DND-41 (cell line): ENCODE measurements at regions not wholly inside any gene's neighbourhood (a gene's known extent, or its start where the extent isn't known, plus 50 kb on each side); places are given as distances from the start of the nearest gene placed in this dataset.
"Not testable (repeated sequence)": the region's sequence is repeated elsewhere in the genome, so short reads cannot be mapped to it uniquely, and the experiment has no call there.

Experiments used
- ATAC-seq: fragments of 200-7000 bp; cut with Tn5 transposase; 3 replicates; pipeline ENCODE4 v1.9.1; 2021; ENCODE audit warnings: low read depth; ENCODE audit not compliant: insufficient read depth
- DNase-seq: peaks from one replicate; pipeline ENCODE4 v3.0.0-alpha.2; 2020
- H2AFZ ChIP-seq: 2 replicates; pipeline ENCODE4 v1.6.0; 2012; ENCODE audit warnings: low read depth, low read length
- H3K27ac ChIP-seq: 2 replicates; pipeline ENCODE4 v1.5.1; 2012; ENCODE audit warnings: low read length, inconsistent platforms
- H3K27me3 ChIP-seq: fragments of 200-600 bp; sonication (generic); 2 replicates; pipeline ENCODE4 v1.6.0; 2012; ENCODE audit warnings: low read length, mild to moderate bottlenecking, inconsistent platforms; ENCODE audit not compliant: insufficient read depth, poor library complexity
- H3K36me3 ChIP-seq: 2 replicates; pipeline ENCODE4 v1.5.1; 2012; ENCODE audit warnings: low read length, inconsistent platforms; ENCODE audit not compliant: insufficient read depth
- H3K4me1 ChIP-seq: 2 replicates; pipeline ENCODE4 v1.5.1; 2012; ENCODE audit warnings: mild to moderate bottlenecking, low read length; ENCODE audit not compliant: insufficient read depth
- H3K4me2 ChIP-seq: 2 replicates; pipeline ENCODE4 v1.6.0; 2012; ENCODE audit warnings: mild to moderate bottlenecking, moderate library complexity, low read length, inconsistent platforms; ENCODE audit not compliant: insufficient read depth
- H3K4me3 ChIP-seq, 2 experiments: fragments of 200-600 bp in 1 of 2; shearing (Covaris generic) in 1 of 2; 2 replicates each; pipeline ENCODE4 v1.5.1; 2012 to 2016; ENCODE audit warnings: inconsistent platforms in 2 of 2, low read length in 2 of 2, mild to moderate bottlenecking in 2 of 2, low read depth in 1 of 2, moderate library complexity in 1 of 2
- H3K79me2 ChIP-seq: 2 replicates; pipeline ENCODE4 v1.6.0; 2012; ENCODE audit warnings: low read length, inconsistent platforms; ENCODE audit not compliant: insufficient read depth
- H3K9ac ChIP-seq: 2 replicates; pipeline ENCODE4 v1.6.0; 2012; ENCODE audit warnings: low read depth, mild to moderate bottlenecking, inconsistent platforms, low read length, moderate library complexity
- H3K9me3 ChIP-seq: 2 replicates; pipeline ENCODE4 v1.5.1; 2012; ENCODE audit warnings: low read length, moderate library complexity, mild to moderate bottlenecking, inconsistent platforms; ENCODE audit not compliant: insufficient read depth, severe bottlenecking
- H4K20me1 ChIP-seq: 2 replicates; pipeline ENCODE4 v1.6.0; 2012; ENCODE audit warnings: low read length; ENCODE audit not compliant: insufficient read depth

DNA sequence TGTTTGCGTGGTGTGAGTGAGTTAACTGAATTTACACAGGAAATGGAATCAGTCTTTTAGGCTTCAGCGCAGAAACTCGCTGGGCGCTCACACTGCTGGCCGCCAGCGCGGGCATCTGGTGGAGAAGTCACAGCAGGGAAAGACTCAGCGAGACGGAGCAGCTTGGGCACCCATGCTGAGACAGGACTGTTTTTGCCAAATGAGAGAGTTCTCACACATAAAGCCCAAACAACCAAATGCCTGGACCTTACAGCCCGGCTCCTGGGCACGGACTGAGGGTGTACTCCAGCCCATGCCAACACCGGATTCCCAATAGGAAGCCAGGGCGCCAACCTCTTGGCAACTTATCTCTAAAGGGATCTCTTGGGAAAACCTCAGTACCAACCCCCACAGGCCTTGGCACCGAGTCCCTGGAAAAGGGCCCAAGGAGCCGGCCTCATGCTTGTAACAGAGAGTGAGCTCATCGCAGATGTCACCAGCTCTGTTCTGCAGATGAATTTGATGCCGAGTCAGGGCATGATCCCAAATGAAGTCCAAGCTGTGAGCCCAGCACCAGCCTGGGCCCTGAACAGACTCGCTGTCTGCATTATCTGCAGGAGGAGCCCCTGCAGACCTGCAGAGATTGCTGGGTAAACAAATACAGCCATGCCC is 4065.2 kb upstream of the TPTE start:
- not testable (repeated sequence) for H3K9me3 ChIP-seq, H3K27ac ChIP-seq, H3K79me2 ChIP-seq, H4K20me1 ChIP-seq, ATAC-seq, H3K4me2 ChIP-seq, H2AFZ ChIP-seq, DNase-seq, H3K9ac ChIP-seq, H3K4me3 ChIP-seq, H3K36me3 ChIP-seq, H3K27me3 ChIP-seq, H3K4me1 ChIP-seq

DNA sequence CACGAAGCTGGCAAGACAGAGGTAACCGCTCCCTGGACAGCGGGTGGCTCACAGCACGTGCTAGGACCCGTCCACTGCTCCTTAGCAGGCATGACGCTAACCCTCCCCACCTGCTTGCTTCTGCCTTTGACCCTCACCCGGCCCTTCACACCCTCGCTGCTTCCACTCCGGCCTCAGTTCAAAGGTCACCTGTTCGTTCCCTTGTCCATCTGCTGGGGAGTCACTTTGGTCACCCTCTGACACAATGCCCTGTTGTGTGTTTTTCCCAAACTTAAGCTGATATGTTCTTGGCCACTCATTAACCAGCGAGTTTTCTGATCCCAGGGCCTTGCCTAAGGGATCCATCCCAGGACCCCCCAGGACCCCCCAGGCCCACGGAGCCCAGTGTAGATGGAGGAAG is 4061.6 kb upstream of the TPTE start:
- H3K4me3 ChIP-seq, H3K4me1 ChIP-seq, H3K4me2 ChIP-seq, H3K27me3 ChIP-seq, H3K36me3 ChIP-seq, ATAC-seq, H3K9ac ChIP-seq, DNase-seq, H3K27ac ChIP-seq, H2AFZ ChIP-seq, H4K20me1 ChIP-seq, H3K9me3 ChIP-seq, H3K79me2 ChIP-seq: not testable (repeated sequence)

GRCh38 chr21:6461358-6461757 is 4060.0 kb upstream of the TPTE start:
- not testable (repeated sequence) for ATAC-seq, H3K9me3 ChIP-seq, H2AFZ ChIP-seq, H3K4me3 ChIP-seq, H3K79me2 ChIP-seq, H3K27me3 ChIP-seq, H3K36me3 ChIP-seq, H3K9ac ChIP-seq, DNase-seq, H3K27ac ChIP-seq, H3K4me2 ChIP-seq, H4K20me1 ChIP-seq, H3K4me1 ChIP-seq

GRCh38 chr21:6464419-6464818 is 4057.0 kb upstream of the TPTE start:
- H3K79me2 ChIP-seq, H3K27ac ChIP-seq, H2AFZ ChIP-seq, ATAC-seq, H3K36me3 ChIP-seq, H3K4me1 ChIP-seq, H3K9me3 ChIP-seq, H3K9ac ChIP-seq, H3K27me3 ChIP-seq, H3K4me2 ChIP-seq, H3K4me3 ChIP-seq, DNase-seq, H4K20me1 ChIP-seq: not testable (repeated sequence)

DNA sequence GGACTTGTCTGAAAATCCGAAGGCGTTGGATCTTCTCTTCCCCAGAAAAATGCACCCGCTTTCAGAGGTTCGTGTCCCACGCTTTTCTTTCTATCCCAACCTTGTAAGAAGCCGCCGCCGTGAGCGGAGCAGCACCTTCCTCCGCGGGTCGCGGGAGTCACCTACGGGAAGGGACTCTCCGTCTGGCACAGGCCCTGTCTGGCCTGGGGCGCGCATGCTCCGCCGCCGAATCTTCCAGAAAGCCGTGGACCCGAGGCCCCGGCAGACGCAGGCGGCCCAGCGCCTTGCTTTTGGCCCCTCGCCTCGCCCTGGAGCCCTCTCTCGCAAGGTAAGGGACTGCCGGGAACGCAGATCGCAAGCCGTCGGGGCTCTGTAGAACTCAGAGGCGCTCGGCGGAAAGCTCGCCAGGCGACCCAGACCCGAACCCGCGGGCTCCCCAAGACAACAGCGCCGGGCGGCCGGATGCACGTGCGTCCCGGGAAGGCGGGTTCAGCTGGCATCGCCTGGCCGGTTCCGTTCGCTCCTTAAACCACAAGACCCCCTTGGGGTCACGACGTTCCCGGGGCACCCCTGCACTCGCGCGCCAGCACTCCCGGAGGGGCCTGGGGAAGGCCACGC is 4055.2 kb upstream of the TPTE start:
- ATAC-seq, H3K4me3 ChIP-seq, H4K20me1 ChIP-seq: not testable (repeated sequence)

GRCh38 chr21:6466707-6467106 is 4054.7 kb upstream of the TPTE start:
- H3K79me2 ChIP-seq, H3K27ac ChIP-seq, H3K4me3 ChIP-seq, H3K36me3 ChIP-seq, H3K4me2 ChIP-seq, H3K27me3 ChIP-seq, DNase-seq, H3K9me3 ChIP-seq, H3K4me1 ChIP-seq, H4K20me1 ChIP-seq, H3K9ac ChIP-seq, H2AFZ ChIP-seq, ATAC-seq: not testable (repeated sequence)

More for the DNA sequence above, 4055.2 kb upstream of the TPTE start:
- not testable (repeated sequence) for H3K9me3 ChIP-seq, H3K27ac ChIP-seq, H3K36me3 ChIP-seq, H3K79me2 ChIP-seq, H2AFZ ChIP-seq, H3K4me1 ChIP-seq, H3K9ac ChIP-seq, DNase-seq, H3K4me2 ChIP-seq, H3K27me3 ChIP-seq

DNA sequence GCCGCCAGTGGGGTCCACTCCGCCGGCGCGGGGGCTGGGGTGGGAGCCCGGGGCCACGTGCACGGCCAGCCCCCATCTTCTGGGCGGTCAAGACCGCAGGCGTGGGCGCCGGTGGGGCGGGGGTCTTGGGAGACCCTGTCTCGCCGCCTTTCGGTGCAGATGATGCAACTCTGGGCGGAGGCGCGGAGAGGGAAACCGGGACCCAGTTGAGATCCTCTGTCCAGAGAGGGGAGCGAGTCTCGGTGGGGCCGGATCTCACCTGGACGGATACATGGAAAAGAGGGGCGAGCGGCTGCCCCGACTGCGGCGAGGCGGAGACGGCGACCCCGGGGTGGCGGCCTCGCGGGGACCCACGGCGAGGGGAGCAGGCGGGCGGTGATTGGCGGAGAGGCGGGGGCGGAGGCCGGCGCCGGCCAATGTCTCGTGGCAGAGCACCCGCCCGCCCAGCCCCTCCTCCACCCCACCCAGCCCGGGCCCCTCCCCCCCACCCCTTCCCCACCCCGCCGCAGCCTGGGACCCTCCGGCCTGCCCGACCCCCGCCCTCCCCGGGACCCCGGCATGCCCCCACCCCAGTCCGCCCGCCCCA is 4054.1 kb upstream of the TPTE start:
- not testable (repeated sequence) for ATAC-seq, H3K4me2 ChIP-seq, H3K79me2 ChIP-seq, H3K4me1 ChIP-seq, H3K4me3 ChIP-seq, H3K36me3 ChIP-seq, H2AFZ ChIP-seq, DNase-seq, H3K27ac ChIP-seq, H3K9me3 ChIP-seq, H4K20me1 ChIP-seq, H3K27me3 ChIP-seq, H3K9ac ChIP-seq

DNA sequence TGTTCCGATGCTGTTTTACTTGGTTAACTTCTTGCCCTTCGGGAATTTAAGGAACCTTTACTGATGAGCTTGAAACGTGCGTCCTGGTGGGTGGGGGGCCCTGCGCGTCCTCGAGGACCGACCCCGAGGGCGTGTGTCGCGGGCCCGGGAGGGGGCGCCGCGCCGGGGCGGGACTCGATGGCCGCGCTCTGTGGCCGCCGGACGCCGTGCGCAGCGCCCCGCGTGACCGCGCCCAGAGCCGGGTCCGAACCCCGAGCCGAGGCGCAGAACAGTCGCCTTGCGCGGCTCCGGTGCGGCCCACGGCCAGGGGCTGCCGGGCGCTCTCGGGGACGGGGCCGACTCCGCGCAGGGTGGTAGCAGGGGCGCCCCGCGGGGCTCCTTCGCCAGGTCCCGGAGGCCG is 4053.5 kb upstream of the TPTE start:
- not testable (repeated sequence) for H3K9ac ChIP-seq, H4K20me1 ChIP-seq, H3K79me2 ChIP-seq, H2AFZ ChIP-seq, DNase-seq, H3K36me3 ChIP-seq, H3K4me2 ChIP-seq, H3K27me3 ChIP-seq, H3K4me3 ChIP-seq, H3K27ac ChIP-seq, H3K9me3 ChIP-seq, H3K4me1 ChIP-seq, ATAC-seq
